ENCODE measurements at regions not wholly inside any gene's neighbourhood (a gene's known extent, or its start where the extent isn't known, plus 50 kb on each side); places are given as distances from the start of the nearest gene placed in this dataset.

DNA sequence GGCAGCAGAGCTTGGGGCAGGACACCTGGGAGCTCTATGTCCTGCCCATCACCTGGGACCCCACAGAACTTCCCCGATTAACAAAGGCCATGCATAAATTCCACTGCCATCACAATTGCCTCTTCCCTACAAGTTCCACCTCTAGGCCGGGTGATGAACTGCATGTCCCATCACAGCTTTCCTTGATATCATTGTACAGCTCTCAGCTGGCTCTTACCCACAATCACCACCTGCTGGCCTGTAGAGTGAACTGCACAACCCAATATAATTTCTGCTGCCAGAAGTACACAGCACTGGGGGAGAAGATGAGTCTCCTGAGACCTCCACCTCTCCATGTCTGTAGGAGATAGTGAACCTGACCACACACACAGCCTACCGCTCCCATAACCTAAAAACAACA is 285.0 kb upstream of the AADAT start:
- TF ChIP-seq SP1 (CRISPR knock-in tag; conservative IDR thresholded peaks at IDR 0.05), result no peak
- TF ChIP-seq, protein P1, sequence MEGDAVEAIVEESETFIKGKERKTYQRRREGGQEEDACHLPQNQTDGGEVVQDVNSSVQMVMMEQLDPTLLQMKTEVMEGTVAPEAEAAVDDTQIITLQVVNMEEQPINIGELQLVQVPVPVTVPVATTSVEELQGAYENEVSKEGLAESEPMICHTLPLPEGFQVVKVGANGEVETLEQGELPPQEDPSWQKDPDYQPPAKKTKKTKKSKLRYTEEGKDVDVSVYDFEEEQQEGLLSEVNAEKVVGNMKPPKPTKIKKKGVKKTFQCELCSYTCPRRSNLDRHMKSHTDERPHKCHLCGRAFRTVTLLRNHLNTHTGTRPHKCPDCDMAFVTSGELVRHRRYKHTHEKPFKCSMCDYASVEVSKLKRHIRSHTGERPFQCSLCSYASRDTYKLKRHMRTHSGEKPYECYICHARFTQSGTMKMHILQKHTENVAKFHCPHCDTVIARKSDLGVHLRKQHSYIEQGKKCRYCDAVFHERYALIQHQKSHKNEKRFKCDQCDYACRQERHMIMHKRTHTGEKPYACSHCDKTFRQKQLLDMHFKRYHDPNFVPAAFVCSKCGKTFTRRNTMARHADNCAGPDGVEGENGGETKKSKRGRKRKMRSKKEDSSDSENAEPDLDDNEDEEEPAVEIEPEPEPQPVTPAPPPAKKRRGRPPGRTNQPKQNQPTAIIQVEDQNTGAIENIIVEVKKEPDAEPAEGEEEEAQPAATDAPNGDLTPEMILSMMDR (IDR thresholded peaks at IDR 0.05), result peak; percentile 82
- TF ChIP-seq, protein P2, sequence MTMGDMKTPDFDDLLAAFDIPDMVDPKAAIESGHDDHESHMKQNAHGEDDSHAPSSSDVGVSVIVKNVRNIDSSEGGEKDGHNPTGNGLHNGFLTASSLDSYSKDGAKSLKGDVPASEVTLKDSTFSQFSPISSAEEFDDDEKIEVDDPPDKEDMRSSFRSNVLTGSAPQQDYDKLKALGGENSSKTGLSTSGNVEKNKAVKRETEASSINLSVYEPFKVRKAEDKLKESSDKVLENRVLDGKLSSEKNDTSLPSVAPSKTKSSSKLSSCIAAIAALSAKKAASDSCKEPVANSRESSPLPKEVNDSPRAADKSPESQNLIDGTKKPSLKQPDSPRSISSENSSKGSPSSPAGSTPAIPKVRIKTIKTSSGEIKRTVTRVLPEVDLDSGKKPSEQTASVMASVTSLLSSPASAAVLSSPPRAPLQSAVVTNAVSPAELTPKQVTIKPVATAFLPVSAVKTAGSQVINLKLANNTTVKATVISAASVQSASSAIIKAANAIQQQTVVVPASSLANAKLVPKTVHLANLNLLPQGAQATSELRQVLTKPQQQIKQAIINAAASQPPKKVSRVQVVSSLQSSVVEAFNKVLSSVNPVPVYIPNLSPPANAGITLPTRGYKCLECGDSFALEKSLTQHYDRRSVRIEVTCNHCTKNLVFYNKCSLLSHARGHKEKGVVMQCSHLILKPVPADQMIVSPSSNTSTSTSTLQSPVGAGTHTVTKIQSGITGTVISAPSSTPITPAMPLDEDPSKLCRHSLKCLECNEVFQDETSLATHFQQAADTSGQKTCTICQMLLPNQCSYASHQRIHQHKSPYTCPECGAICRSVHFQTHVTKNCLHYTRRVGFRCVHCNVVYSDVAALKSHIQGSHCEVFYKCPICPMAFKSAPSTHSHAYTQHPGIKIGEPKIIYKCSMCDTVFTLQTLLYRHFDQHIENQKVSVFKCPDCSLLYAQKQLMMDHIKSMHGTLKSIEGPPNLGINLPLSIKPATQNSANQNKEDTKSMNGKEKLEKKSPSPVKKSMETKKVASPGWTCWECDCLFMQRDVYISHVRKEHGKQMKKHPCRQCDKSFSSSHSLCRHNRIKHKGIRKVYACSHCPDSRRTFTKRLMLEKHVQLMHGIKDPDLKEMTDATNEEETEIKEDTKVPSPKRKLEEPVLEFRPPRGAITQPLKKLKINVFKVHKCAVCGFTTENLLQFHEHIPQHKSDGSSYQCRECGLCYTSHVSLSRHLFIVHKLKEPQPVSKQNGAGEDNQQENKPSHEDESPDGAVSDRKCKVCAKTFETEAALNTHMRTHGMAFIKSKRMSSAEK (CRISPR knock-in tag; IDR thresholded peaks at IDR 0.05; ENCODE audit: borderline replicate concordance), result no peak
